ENCODE measurements at regions not wholly inside any gene's neighbourhood (a gene's known extent, or its start where the extent isn't known, plus 50 kb on each side); places are given as distances from the start of the nearest gene placed in this dataset.

DNA sequence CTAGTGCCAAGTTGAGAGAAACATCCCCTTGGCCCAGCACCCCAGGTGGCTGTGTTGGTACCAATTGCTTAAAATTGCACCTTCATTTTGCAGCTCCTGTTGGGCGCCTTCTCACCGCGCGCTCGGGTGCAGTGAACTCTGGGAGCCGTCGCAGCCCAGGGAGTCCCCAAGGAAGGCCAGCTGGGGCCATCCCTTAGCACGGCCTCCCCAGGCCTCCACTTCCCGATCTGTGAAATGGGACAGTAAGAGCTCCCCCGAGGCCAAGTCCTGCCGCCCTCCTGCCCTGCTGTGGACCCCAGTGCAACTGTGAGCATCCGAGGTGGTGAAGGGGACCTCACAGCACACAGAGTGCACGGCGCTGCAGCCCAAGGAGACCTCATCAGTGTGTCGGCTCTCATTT lies 1234.1 kb downstream of the BRD1 start:
- TF ChIP-seq POLR2A (IDR thresholded peaks at IDR 0.05): no peak
- TF ChIP-seq, protein P1, sequence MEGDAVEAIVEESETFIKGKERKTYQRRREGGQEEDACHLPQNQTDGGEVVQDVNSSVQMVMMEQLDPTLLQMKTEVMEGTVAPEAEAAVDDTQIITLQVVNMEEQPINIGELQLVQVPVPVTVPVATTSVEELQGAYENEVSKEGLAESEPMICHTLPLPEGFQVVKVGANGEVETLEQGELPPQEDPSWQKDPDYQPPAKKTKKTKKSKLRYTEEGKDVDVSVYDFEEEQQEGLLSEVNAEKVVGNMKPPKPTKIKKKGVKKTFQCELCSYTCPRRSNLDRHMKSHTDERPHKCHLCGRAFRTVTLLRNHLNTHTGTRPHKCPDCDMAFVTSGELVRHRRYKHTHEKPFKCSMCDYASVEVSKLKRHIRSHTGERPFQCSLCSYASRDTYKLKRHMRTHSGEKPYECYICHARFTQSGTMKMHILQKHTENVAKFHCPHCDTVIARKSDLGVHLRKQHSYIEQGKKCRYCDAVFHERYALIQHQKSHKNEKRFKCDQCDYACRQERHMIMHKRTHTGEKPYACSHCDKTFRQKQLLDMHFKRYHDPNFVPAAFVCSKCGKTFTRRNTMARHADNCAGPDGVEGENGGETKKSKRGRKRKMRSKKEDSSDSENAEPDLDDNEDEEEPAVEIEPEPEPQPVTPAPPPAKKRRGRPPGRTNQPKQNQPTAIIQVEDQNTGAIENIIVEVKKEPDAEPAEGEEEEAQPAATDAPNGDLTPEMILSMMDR (IDR thresholded peaks at IDR 0.05): no peak

Data from heart left ventricle (tissue), 13 donors.